Mesendoderm (in vitro differentiated cells): ENCODE measurements at regions not wholly inside any gene's neighbourhood (a gene's known extent, or its start where the extent isn't known, plus 50 kb on each side); places are given as distances from the start of the nearest gene placed in this dataset.
"Not testable (repeated sequence)": the region's sequence is repeated elsewhere in the genome, so short reads cannot be mapped to it uniquely, and the experiment has no call there.

Experiments used
- DNase-seq: peaks from one replicate; pipeline ENCODE4 v3.0.0; 2013
- H2AK5ac ChIP-seq: 2 replicates; pipeline ENCODE4 v1.6.1; 2013; ENCODE audit warnings: low read length, inconsistent platforms
- H2BK120ac ChIP-seq: 2 replicates; pipeline ENCODE4 v1.6.1; 2013; ENCODE audit warnings: low read depth, mild to moderate bottlenecking, low read length, moderate library complexity, mixed read lengths
- H2BK15ac ChIP-seq: replicated peaks from 2 replicates; pipeline ENCODE4 v1.6.1; 2013; ENCODE audit warnings: low read depth, mild to moderate bottlenecking, moderate library complexity
- H2BK5ac ChIP-seq: 2 replicates; pipeline ENCODE4 v1.6.1; 2013; ENCODE audit warnings: low read length, inconsistent platforms
- H3K18ac ChIP-seq: 2 replicates; pipeline ENCODE4 v1.6.1; 2013; ENCODE audit warnings: mild to moderate bottlenecking, low read length, mixed read lengths
- H3K23ac ChIP-seq: one replicate; pipeline ENCODE4 v1.6.1; 2013; ENCODE audit warnings: low read length
- H3K27ac ChIP-seq: 2 replicates; pipeline ENCODE4 v1.5.1; 2013; ENCODE audit warnings: low read depth, mild to moderate bottlenecking, inconsistent platforms, low read length, moderate library complexity
- H3K27me3 ChIP-seq: 2 replicates; pipeline ENCODE4 v1.6.1; 2013; ENCODE audit warnings: low read length, control low read depth, mild to moderate bottlenecking, inconsistent platforms; ENCODE audit not compliant: insufficient read depth, poor library complexity
- H3K36me3 ChIP-seq: 2 replicates; pipeline ENCODE4 v1.6.1; 2013; ENCODE audit warnings: low read length, inconsistent platforms; ENCODE audit not compliant: control insufficient read depth, insufficient read depth
- H3K4ac ChIP-seq: one replicate; pipeline ENCODE4 v1.6.1; 2013; ENCODE audit warnings: low read depth, mild to moderate bottlenecking, low read length, moderate library complexity
- H3K4me1 ChIP-seq: 2 replicates; pipeline ENCODE4 v1.6.1; 2013; ENCODE audit warnings: low read depth, low read length, inconsistent platforms; ENCODE audit not compliant: control insufficient read depth
- H3K4me2 ChIP-seq: 2 replicates; pipeline ENCODE4 v1.6.1; 2013; ENCODE audit warnings: low read length
- H3K4me3 ChIP-seq: 2 replicates; pipeline ENCODE4 v1.5.1; 2013; ENCODE audit warnings: mild to moderate bottlenecking, low read length
- H3K56ac ChIP-seq: one replicate; pipeline ENCODE4 v1.6.1; 2013; ENCODE audit warnings: low read length
- H3K79me1 ChIP-seq: 2 replicates; pipeline ENCODE4 v1.6.1; 2013; ENCODE audit warnings: low read length, inconsistent platforms
- H3K79me2 ChIP-seq: 2 replicates; pipeline ENCODE4 v1.6.1; 2013; ENCODE audit warnings: mild to moderate bottlenecking, low read length; ENCODE audit not compliant: control insufficient read depth, insufficient read depth
- H3K9ac ChIP-seq: 2 replicates; pipeline ENCODE4 v1.6.1; 2013; ENCODE audit warnings: low read length, inconsistent platforms
- H4K5ac ChIP-seq: one replicate; pipeline ENCODE4 v1.6.1; 2013; ENCODE audit warnings: low read length
- H4K8ac ChIP-seq: one replicate; pipeline ENCODE4 v1.6.1; 2013; ENCODE audit warnings: low read depth, mild to moderate bottlenecking, control low read depth, low read length, moderate library complexity
- WGBS: extraction: QIAGEN DNeasy Blood & Tissue Kit; methylation state at CpG from one replicate; pipeline ENCODE4 v1.1.7; 2013; ENCODE audit warnings: low lambda C conversion rate, missing lambda C conversion rate; ENCODE audit not compliant: insufficient coverage; ENCODE audit errors: extremely low coverage; 5-methylcytosine and 5-hydroxymethylcytosine counted together

- DNase-seq, result no peak
- Histone ChIP-seq H3K23ac (no peak overlapping the region), H3K27ac (no peak overlapping the region), H3K18ac (no peak overlapping the region), H3K4me3 (no peak overlapping the region), H2BK15ac (no peak overlapping the region), H3K56ac (no peak overlapping the region), H2AK5ac (no peak overlapping the region), H4K5ac (no peak overlapping the region), H3K36me3 (no peaks in the 10 kb centered on the region), H4K8ac (no peak overlapping the region), H2BK120ac (no peak overlapping the region), H2BK5ac (no peak overlapping the region), H3K9ac (no peak overlapping the region), H3K79me1 (no peaks in the 10 kb centered on the region), H3K79me2 (no peaks in the 10 kb centered on the region), H3K4ac (no peak overlapping the region), H3K4me2 (no peak overlapping the region), H3K4me1 (no peaks in the 10 kb centered on the region), H3K27me3 (no peaks in the 10 kb centered on the region)
- no CpG with 5 or more reads among the region's 2 CpGs for WGBS
Observed at GRCh38 chr2:155583674-155584195, 748.8 kb downstream of the NR4A2 start.

DNA sequence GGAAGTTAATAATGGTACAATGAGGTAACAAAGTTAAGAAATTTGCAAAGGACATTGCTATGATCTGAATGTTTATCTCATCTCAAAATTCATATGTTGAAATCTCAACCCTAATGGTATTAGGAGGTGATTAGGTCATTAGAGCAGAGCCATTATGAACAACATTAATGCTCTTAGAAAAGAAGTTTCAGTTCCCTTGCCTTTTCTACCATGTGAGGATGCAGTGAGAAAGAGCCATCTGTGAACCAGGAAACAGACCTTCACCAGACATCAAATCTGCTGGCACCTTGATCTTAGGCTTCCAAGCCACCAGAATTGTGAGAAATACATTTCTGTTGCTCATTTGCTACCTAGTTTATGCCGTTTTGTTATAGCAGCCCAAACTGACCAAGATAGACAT, 757.6 kb downstream of the NR4A2 start:
- Histone ChIP-seq H3K9ac (no peak overlapping the region), H3K23ac (no peak overlapping the region), H3K27me3 (no peaks in the 10 kb centered on the region), H3K79me2 (no peaks in the 10 kb centered on the region), H2BK120ac (no peak overlapping the region), H3K36me3 (no peaks in the 10 kb centered on the region), H3K4me2 (no peak overlapping the region), H3K4me3 (no peak overlapping the region), H3K79me1 (no peaks in the 10 kb centered on the region), H2BK5ac (no peak overlapping the region), H3K4me1 (no peaks in the 10 kb centered on the region), H3K27ac (no peak overlapping the region), H3K56ac (no peak overlapping the region), H2AK5ac (no peak overlapping the region), H4K5ac (no peak overlapping the region), H3K18ac (no peak overlapping the region), H3K4ac (no peak overlapping the region), H2BK15ac (no peak overlapping the region), H4K8ac (no peak overlapping the region)
- no peak for DNase-seq
- WGBS, result no CpG with 5 or more reads among the region's 1 CpG

DNA sequence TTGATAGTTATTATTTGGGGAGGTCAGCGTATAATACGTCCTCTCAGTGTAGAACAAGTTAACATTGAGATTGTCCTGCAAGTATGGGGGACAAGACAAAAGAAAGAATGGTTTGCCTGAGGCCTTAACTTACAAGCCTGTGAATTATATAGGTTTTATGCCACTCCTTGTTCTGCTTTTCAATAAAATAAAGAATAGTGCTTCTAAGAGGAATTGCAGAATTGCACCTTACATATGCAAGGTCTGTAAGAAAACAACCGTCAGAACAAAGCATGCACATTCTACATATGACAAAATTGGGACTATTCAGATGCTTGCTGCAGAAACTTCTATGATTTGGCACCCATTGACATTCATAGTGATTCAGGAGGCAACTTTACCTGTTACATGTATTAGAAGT, 785.0 kb downstream of the NR4A2 start:
- Histone ChIP-seq H2BK15ac (no peak overlapping the region), H3K56ac (no peak overlapping the region), H3K27me3 (no peaks in the 10 kb centered on the region), H3K23ac (no peak overlapping the region), H3K36me3 (no peaks in the 10 kb centered on the region), H4K8ac (no peak overlapping the region), H3K4me3 (no peak overlapping the region), H2BK120ac (no peak overlapping the region), H3K79me1 (no peaks in the 10 kb centered on the region), H3K4ac (no peak overlapping the region), H3K4me2 (no peak overlapping the region), H2AK5ac (no peak overlapping the region), H2BK5ac (no peak overlapping the region), H3K27ac (no peak overlapping the region), H3K79me2 (no peaks in the 10 kb centered on the region), H3K18ac (no peak overlapping the region), H3K4me1 (no peaks in the 10 kb centered on the region), H4K5ac (no peak overlapping the region), H3K9ac (no peak overlapping the region)
- no CpG with 5 or more reads among the region's 3 CpGs for WGBS
- DNase-seq, result no peak

DNA sequence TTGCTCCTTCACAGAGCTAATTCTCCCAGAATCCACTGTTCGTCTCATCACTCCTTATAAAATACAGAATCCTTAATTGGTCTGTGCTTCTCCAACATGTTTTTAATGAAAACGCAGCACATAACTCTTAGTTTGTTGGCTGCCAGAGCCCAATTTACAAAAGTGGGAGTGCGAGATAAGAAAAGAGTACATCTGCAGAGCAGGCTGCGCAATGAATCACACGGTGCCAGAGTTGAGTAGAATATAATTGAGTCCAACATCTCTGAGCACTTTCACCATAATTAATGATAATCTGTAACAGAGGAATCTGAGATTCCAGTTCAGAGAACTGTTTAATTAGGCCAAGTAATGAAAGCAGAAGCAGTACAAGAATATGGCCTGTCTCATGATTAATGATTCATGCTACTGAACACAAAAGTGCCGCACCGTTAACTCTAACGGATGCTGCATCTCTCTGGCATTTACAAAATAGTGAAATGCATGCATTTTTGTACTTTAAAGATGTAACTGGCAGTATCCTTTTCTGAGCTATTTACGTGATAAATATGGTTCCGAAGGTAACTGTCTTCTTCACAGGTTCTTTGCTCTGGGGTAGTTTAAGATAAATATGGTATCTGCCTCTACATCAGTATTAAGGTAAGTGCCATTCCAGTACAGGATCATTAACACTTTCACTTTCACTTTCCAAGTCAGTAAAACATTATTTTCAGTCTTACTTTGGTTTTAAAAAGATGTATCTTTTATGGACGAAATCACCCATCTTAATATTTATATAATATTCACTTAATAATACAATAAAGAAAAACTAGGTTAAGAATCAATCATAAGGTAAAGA, 785.6 kb downstream of the NR4A2 start:
- H3K4ac ChIP-seq, result no peak overlapping the region
- no peak overlapping the region for H2BK120ac ChIP-seq
- H3K23ac ChIP-seq, result no peak overlapping the region
- no peak overlapping the region for H3K27ac ChIP-seq
- no peak overlapping the region for H3K9ac ChIP-seq
- H3K4me2 ChIP-seq, result no peak overlapping the region
- H4K8ac ChIP-seq, result no peak overlapping the region
- no peaks in the 10 kb centered on the region for H3K27me3 ChIP-seq
- no peak overlapping the region for H3K56ac ChIP-seq
- no peak for DNase-seq
- H3K36me3 ChIP-seq, result no peaks in the 10 kb centered on the region
- H2BK5ac ChIP-seq, result no peak overlapping the region
- no peaks in the 10 kb centered on the region for H3K79me1 ChIP-seq
- H3K18ac ChIP-seq, result no peak overlapping the region
- H4K5ac ChIP-seq, result no peak overlapping the region
- H3K4me3 ChIP-seq, result no peak overlapping the region
- no peaks in the 10 kb centered on the region for H3K79me2 ChIP-seq
- WGBS, result 100% methylated on average over 1 of the region's 11 CpGs
- H3K4me1 ChIP-seq, result no peaks in the 10 kb centered on the region
- no peak overlapping the region for H2AK5ac ChIP-seq
- no peak overlapping the region for H2BK15ac ChIP-seq

DNA sequence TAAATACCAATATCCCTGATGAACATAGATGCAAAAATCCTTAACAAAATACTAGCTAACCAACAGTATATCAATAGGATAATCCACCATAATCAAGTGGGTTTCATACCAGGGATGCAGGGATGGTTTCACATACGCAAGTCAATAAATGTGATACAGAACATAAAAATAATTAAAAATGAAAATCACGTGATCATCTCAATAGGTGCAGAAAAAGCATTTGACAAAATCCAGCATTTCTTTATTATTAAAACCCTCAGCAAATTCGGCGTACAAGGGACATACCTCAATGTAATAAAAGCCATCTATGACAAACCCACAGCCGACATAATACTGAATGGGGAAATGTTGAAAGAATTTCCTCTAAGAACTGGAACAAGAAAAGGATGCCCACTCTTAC, 793.5 kb downstream of the NR4A2 start:
- H4K8ac ChIP-seq, H3K27ac ChIP-seq, H3K4me1 ChIP-seq, H2BK5ac ChIP-seq, H3K79me1 ChIP-seq, H2BK15ac ChIP-seq, H2AK5ac ChIP-seq, H3K9ac ChIP-seq, H3K27me3 ChIP-seq, H3K4ac ChIP-seq, H3K23ac ChIP-seq, H3K56ac ChIP-seq, DNase-seq, H3K4me3 ChIP-seq, H4K5ac ChIP-seq, H3K18ac ChIP-seq, H2BK120ac ChIP-seq, H3K4me2 ChIP-seq, H3K79me2 ChIP-seq, H3K36me3 ChIP-seq: not testable (repeated sequence)
- no CpG with 5 or more reads among the region's 5 CpGs for WGBS

DNA sequence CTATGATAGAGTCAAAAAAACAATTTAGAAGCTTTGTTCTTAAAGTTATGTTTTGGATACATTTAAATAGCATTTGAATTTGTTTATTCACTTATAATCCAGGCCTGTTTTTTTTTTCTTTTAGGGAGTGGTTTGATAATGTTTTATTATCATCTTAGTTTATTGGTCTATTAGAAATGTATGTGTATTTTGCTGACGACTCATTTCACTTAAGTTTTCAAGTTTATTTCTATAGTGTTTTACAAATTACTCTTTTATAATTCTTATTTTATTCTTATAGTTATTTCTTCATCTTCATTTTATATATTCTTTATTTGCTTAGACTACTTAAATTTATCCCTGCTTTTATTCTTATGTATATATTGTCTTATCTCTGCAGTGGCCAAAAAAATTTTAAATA, 804.5 kb downstream of the NR4A2 start:
- Histone ChIP-seq H3K9ac (no peak overlapping the region), H3K79me1 (no peaks in the 10 kb centered on the region), H2BK120ac (no peak overlapping the region), H4K5ac (no peak overlapping the region), H2AK5ac (no peak overlapping the region), H3K18ac (no peak overlapping the region), H3K36me3 (no peaks in the 10 kb centered on the region), H3K4ac (no peak overlapping the region), H3K56ac (no peak overlapping the region), H3K4me1 (no peaks in the 10 kb centered on the region), H3K23ac (no peak overlapping the region), H2BK5ac (no peak overlapping the region), H3K79me2 (no peaks in the 10 kb centered on the region), H3K4me3 (no peak overlapping the region), H2BK15ac (no peak overlapping the region), H3K4me2 (no peak overlapping the region), H3K27me3 (no peaks in the 10 kb centered on the region), H3K27ac (no peak overlapping the region), H4K8ac (no peak overlapping the region)
- no peak for DNase-seq
- WGBS, result no CpG with 5 or more reads among the region's 1 CpG
